ENCODE measurements at regions not wholly inside any gene's neighbourhood (a gene's known extent, or its start where the extent isn't known, plus 50 kb on each side); places are given as distances from the start of the nearest gene placed in this dataset.
"Not testable (repeated sequence)": the region's sequence is repeated elsewhere in the genome, so short reads cannot be mapped to it uniquely, and the experiment has no call there.

GRCh38 chr12:124213666-124214347 is 81.1 kb upstream of the RFLNA start:
- Mint-ChIP-seq H3K4me1 (ENCODE audit: low read depth) (no peaks in the 10 kb centered on the region), H3K27ac (no peak overlapping the region), H3K27me3 (ENCODE audit: low read depth) (no peaks in the 10 kb centered on the region), H3K36me3 (ENCODE audit: low read depth) (peaks cover 2% of the 10 kb centered on the region), H3K4me3 (no peak overlapping the region), H3K9me3 (peaks cover 43% of the 10 kb centered on the region)

GRCh38 chr12:124214574-124214973 is 80.3 kb upstream of the RFLNA start:
- no peaks in the 10 kb centered on the region for H3K27me3 Mint-ChIP-seq (ENCODE audit: low read depth)
- H3K27ac Mint-ChIP-seq: no peak overlapping the region

DNA sequence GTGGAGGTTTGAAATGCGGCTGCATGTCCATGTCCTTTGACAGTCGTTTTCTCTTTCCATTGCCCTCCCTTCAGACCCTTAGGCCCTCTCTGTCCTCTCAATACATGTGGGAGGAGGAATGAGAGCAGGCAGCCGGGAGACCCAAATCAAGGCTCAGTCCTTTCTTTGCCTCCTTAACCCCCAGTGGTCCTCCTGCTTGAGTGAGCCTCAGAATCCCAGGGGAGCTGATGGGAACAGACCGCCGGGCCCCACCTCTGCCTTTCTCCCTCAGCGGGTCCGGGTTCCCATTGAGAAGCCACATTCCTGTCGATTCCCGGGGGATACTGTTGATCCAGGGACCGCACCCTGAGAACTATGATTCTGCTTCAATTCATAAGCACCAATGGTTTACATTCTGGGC is 77.9 kb upstream of the RFLNA start:
- Mint-ChIP-seq H3K27ac (no peak overlapping the region), H3K27me3 (ENCODE audit: low read depth) (no peaks in the 10 kb centered on the region), H3K9me3 (peaks cover 50% of the 10 kb centered on the region), H3K4me3 (no peak overlapping the region), H3K36me3 (ENCODE audit: low read depth) (peaks cover 4% of the 10 kb centered on the region), H3K4me1 (ENCODE audit: low read depth) (no peaks in the 10 kb centered on the region)

More at GRCh38 chr12:124214574-124214973, 80.3 kb upstream of the RFLNA start:
- no peaks in the 10 kb centered on the region for H3K4me1 Mint-ChIP-seq (ENCODE audit: low read depth)
- peaks cover 2% of the 10 kb centered on the region for H3K36me3 Mint-ChIP-seq (ENCODE audit: low read depth)
- peaks cover 44% of the 10 kb centered on the region for H3K9me3 Mint-ChIP-seq
- no peak overlapping the region for H3K4me3 Mint-ChIP-seq

GRCh38 chr12:124217508-124218242 is 77.2 kb upstream of the RFLNA start:
- Mint-ChIP-seq H3K4me3 (no peak overlapping the region), H3K36me3 (ENCODE audit: low read depth) (peaks cover 4% of the 10 kb centered on the region), H3K4me1 (ENCODE audit: low read depth) (no peaks in the 10 kb centered on the region), H3K27me3 (ENCODE audit: low read depth) (no peaks in the 10 kb centered on the region), H3K27ac (no peak overlapping the region), H3K9me3 (peaks cover 52% of the 10 kb centered on the region)

GRCh38 chr12:124218243-124218560 is 76.7 kb upstream of the RFLNA start:
- Mint-ChIP-seq H3K27ac (no peak overlapping the region), H3K9me3 (peaks cover 49% of the 10 kb centered on the region), H3K36me3 (ENCODE audit: low read depth) (peaks cover 4% of the 10 kb centered on the region), H3K4me1 (ENCODE audit: low read depth) (peaks cover under 1% of the 10 kb centered on the region), H3K27me3 (ENCODE audit: low read depth) (no peaks in the 10 kb centered on the region), H3K4me3 (no peak overlapping the region)

- not testable (repeated sequence) for H3K4me1 Mint-ChIP-seq (ENCODE audit: low read depth); H3K4me3 Mint-ChIP-seq; H3K27me3 Mint-ChIP-seq (ENCODE audit: low read depth); H3K36me3 Mint-ChIP-seq (ENCODE audit: low read depth); H3K27ac Mint-ChIP-seq
- peaks cover 45% of the 10 kb centered on the region for H3K9me3 Mint-ChIP-seq
These were observed 76.2 kb upstream of the RFLNA start for GRCh38 chr12:124218650-124219049.

- Mint-ChIP-seq H3K4me3 (no peak overlapping the region), H3K9me3 (peaks cover 22% of the 10 kb centered on the region), H3K27ac (no peak overlapping the region), H3K27me3 (ENCODE audit: low read depth) (peaks cover 4% of the 10 kb centered on the region), H3K36me3 (ENCODE audit: low read depth) (peaks cover 2% of the 10 kb centered on the region), H3K4me1 (ENCODE audit: low read depth) (peaks cover 6% of the 10 kb centered on the region)
These were observed 72.3 kb upstream of the RFLNA start for GRCh38 chr12:124222368-124223245.

- not testable (repeated sequence) for H3K27ac Mint-ChIP-seq; H3K36me3 Mint-ChIP-seq (ENCODE audit: low read depth)
These were observed 71.2 kb upstream of the RFLNA start for GRCh38 chr12:124223733-124224138.

DNA sequence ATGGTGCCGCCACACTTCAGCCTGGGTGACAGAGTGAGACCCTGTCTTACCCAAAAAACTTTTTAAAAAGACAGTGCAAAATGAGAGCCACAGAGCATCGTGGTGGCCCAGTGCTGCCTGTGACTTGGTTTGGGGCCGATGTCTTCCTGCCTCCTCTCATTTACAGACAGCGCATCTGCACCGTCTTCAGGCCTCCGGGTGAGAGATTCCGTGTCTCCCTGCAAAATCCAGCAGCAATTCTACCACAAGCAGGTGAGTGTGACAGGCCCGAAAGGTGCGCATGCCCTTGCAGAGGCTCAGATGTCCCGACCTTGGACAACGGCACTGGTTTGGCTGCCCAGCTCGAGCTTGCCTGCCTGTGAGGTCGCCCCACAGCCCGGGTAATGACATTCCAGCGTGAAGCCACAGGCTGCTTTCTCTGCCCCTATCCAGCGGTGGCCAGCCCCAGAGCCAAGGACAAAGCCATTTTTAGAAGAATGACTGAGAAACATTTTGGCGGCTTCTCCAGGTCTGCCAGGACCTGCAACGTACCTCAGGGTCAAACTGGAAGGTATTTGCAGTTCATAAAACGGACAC is 70.3 kb upstream of the RFLNA start:
- Mint-ChIP-seq H3K36me3 (ENCODE audit: low read depth) (peaks cover 2% of the 10 kb centered on the region), H3K4me3 (no peak overlapping the region), H3K9me3 (peaks cover 20% of the 10 kb centered on the region), H3K27ac (no peak overlapping the region), H3K4me1 (ENCODE audit: low read depth) (peaks cover 6% of the 10 kb centered on the region), H3K27me3 (ENCODE audit: low read depth) (peaks cover 4% of the 10 kb centered on the region)

More at GRCh38 chr12:124223733-124224138, 71.2 kb upstream of the RFLNA start:
- H3K9me3 Mint-ChIP-seq: peaks cover 22% of the 10 kb centered on the region
- not testable (repeated sequence) for H3K4me1 Mint-ChIP-seq (ENCODE audit: low read depth); H3K27me3 Mint-ChIP-seq (ENCODE audit: low read depth); H3K4me3 Mint-ChIP-seq

DNA sequence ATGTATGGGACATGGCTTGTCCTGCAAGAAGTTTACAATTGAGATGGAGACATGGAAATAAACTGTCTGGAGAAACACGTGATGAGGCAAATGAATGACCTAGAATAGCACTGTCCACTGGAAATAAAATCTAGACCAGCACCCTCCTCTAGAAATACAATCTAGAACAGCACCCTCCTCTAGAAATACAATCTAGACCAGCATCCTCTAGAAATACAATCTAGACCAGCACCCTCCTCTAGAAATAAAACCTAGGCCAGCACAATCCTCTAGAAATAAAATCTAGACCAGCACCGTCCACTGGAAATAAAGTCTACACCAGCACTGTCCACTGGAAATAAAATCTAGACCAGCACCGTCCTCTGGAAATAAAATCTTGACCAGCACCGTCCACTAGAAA is 69.2 kb upstream of the RFLNA start:
- peaks cover 4% of the 10 kb centered on the region for H3K27me3 Mint-ChIP-seq (ENCODE audit: low read depth)
- peaks cover 11% of the 10 kb centered on the region for H3K9me3 Mint-ChIP-seq
- H3K4me3 Mint-ChIP-seq: no peak overlapping the region
- no peak overlapping the region for H3K27ac Mint-ChIP-seq
- H3K4me1 Mint-ChIP-seq (ENCODE audit: low read depth): peaks cover 6% of the 10 kb centered on the region
- H3K36me3 Mint-ChIP-seq (ENCODE audit: low read depth): peaks cover 2% of the 10 kb centered on the region

- Mint-ChIP-seq H3K9me3 (no peaks in the 10 kb centered on the region), H3K27ac (no peak overlapping the region), H3K4me1 (ENCODE audit: low read depth) (peaks cover 6% of the 10 kb centered on the region), H3K27me3 (ENCODE audit: low read depth) (peaks cover 4% of the 10 kb centered on the region), H3K4me3 (no peak overlapping the region), H3K36me3 (ENCODE audit: low read depth) (no peaks in the 10 kb centered on the region)
These were observed 66.8 kb upstream of the RFLNA start for GRCh38 chr12:124227951-124228711.

GRCh38 chr12:124229520-124229919 is 65.4 kb upstream of the RFLNA start:
- Mint-ChIP-seq H3K4me1 (ENCODE audit: low read depth) (no peaks in the 10 kb centered on the region), H3K9me3 (no peaks in the 10 kb centered on the region), H3K36me3 (ENCODE audit: low read depth) (no peaks in the 10 kb centered on the region), H3K27me3 (ENCODE audit: low read depth) (peaks cover 4% of the 10 kb centered on the region), H3K4me3 (no peak overlapping the region), H3K27ac (no peak overlapping the region)

GRCh38 chr12:124230117-124230757 is 64.7 kb upstream of the RFLNA start:
- H3K27me3 Mint-ChIP-seq (ENCODE audit: low read depth): peaks cover 4% of the 10 kb centered on the region
- H3K36me3 Mint-ChIP-seq (ENCODE audit: low read depth): no peaks in the 10 kb centered on the region
- H3K4me1 Mint-ChIP-seq (ENCODE audit: low read depth): no peaks in the 10 kb centered on the region
- H3K27ac Mint-ChIP-seq: no peak overlapping the region
- no peak overlapping the region for H3K4me3 Mint-ChIP-seq
- H3K9me3 Mint-ChIP-seq: peaks cover 4% of the 10 kb centered on the region
